ENCODE measurements at regions not wholly inside any gene's neighbourhood (a gene's known extent, or its start where the extent isn't known, plus 50 kb on each side); places are given as distances from the start of the nearest gene placed in this dataset.

- H3K9me3 ChIP-seq = no peaks in the 10 kb centered on the region
- DNase-seq (ENCODE audit: low spot score) = no peak
- ATAC-seq (ENCODE audit: insufficient number of reproducible peaks, low FRiP score, low read depth) = no peak
Observed at GRCh38 chr6:137683916-137684315, 183.1 kb upstream of the TNFAIP3 start.

DNA sequence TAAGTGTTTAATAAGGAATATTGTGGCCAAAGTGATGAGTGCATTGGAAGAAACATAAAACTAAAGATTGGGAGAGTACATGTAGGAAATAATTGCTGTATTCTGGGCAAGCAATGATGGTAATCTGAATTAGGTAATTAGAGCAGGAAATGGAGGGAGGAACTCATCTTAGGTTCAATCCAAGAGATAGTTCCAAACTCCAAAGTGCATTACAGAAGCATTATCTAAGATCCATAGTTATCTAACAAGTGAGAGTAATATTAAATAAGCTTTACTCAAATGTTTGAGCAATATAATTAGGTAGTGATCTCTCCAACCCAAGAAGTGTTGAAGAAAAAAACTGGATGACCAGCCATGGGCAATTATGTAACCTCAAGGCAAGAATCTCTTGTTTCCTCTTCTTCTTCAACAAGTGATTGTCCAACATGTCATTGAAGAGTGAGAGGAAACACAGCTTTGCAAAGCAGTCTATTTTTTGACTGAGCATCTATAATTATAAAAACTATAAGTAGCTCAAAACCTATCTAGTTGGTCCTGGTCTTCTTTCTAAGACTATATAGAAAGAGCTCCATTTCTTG, 181.2 kb upstream of the TNFAIP3 start:
- no peak overlapping the region for H3K4me3 ChIP-seq
- H3K27me3 ChIP-seq (replicated peaks; ENCODE audit: insufficient read depth) = no peaks in the 10 kb centered on the region
- no peaks in the 10 kb centered on the region for H3K4me1 ChIP-seq (ENCODE audit: control insufficient read depth in 1 of 2, low read depth in 2 of 2)
- DNase-seq (ENCODE audit: low spot score) (no peak), ATAC-seq (ENCODE audit: insufficient number of reproducible peaks, low FRiP score, low read depth) (no peak)
- H3K27ac ChIP-seq = no peak overlapping the region
- no peaks in the 10 kb centered on the region for H3K36me3 ChIP-seq
- H3K9me3 ChIP-seq = no peaks in the 10 kb centered on the region
- TF ChIP-seq, protein P1, sequence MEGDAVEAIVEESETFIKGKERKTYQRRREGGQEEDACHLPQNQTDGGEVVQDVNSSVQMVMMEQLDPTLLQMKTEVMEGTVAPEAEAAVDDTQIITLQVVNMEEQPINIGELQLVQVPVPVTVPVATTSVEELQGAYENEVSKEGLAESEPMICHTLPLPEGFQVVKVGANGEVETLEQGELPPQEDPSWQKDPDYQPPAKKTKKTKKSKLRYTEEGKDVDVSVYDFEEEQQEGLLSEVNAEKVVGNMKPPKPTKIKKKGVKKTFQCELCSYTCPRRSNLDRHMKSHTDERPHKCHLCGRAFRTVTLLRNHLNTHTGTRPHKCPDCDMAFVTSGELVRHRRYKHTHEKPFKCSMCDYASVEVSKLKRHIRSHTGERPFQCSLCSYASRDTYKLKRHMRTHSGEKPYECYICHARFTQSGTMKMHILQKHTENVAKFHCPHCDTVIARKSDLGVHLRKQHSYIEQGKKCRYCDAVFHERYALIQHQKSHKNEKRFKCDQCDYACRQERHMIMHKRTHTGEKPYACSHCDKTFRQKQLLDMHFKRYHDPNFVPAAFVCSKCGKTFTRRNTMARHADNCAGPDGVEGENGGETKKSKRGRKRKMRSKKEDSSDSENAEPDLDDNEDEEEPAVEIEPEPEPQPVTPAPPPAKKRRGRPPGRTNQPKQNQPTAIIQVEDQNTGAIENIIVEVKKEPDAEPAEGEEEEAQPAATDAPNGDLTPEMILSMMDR (IDR thresholded peaks at IDR 0.05) = no peak

More at GRCh38 chr6:137683916-137684315, 183.1 kb upstream of the TNFAIP3 start:
- Histone ChIP-seq H3K4me3 (no peak overlapping the region), H3K4me1 (ENCODE audit: control insufficient read depth in 1 of 2, low read depth in 2 of 2) (no peaks in the 10 kb centered on the region), H3K36me3 (no peaks in the 10 kb centered on the region), H3K27ac (no peak overlapping the region), H3K27me3 (replicated peaks; ENCODE audit: insufficient read depth) (no peaks in the 10 kb centered on the region)
- TF ChIP-seq, protein P1 (IDR thresholded peaks at IDR 0.05) = no peak

- no peak for ATAC-seq (ENCODE audit: insufficient number of reproducible peaks, low FRiP score, low read depth)
- H3K9me3 ChIP-seq = no peaks in the 10 kb centered on the region
- no peaks in the 10 kb centered on the region for H3K4me1 ChIP-seq (ENCODE audit: control insufficient read depth in 1 of 2, low read depth in 2 of 2)
- H3K36me3 ChIP-seq = no peaks in the 10 kb centered on the region
- TF ChIP-seq, protein P1 (IDR thresholded peaks at IDR 0.05) = no peak
- no peaks in the 10 kb centered on the region for H3K27me3 ChIP-seq (replicated peaks; ENCODE audit: insufficient read depth)
- no peak for DNase-seq (ENCODE audit: low spot score)
- no peak overlapping the region for H3K27ac ChIP-seq
- no peak overlapping the region for H3K4me3 ChIP-seq
Observed at GRCh38 chr6:137687818-137688217, 179.2 kb upstream of the TNFAIP3 start.

- Histone ChIP-seq H3K27ac (no peak overlapping the region), H3K36me3 (no peaks in the 10 kb centered on the region), H3K9me3 (no peaks in the 10 kb centered on the region), H3K27me3 (replicated peaks; ENCODE audit: insufficient read depth) (no peaks in the 10 kb centered on the region), H3K4me1 (ENCODE audit: control insufficient read depth in 1 of 2, low read depth in 2 of 2) (no peaks in the 10 kb centered on the region), H3K4me3 (no peak overlapping the region)
- DNase-seq (ENCODE audit: low spot score) = no peak
- TF ChIP-seq, protein P1 (IDR thresholded peaks at IDR 0.05) = no peak
- ATAC-seq (ENCODE audit: insufficient number of reproducible peaks, low FRiP score, low read depth) = no peak
Observed at GRCh38 chr6:137688230-137688971, 178.7 kb upstream of the TNFAIP3 start.

DNA sequence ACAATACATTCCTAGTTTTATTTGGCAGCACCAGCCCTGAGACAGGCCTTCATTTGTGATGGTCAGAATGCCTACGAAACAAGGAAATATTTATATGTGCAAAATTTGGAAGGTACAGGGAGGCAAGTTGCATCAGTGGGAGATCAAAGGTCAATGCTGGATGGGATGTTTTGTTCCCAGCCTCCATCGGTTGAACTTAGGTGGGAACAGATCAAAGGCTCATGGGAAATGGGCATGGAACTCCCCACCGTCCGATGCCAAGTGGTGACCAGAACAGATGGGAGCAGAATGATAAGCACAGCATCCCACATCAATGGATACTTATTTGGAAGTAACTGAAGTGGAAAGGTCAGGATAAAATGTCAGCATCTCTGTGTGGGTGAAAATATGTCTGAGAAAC, 177.7 kb upstream of the TNFAIP3 start:
- no peak overlapping the region for H3K27ac ChIP-seq
- H3K4me3 ChIP-seq = no peak overlapping the region
- TF ChIP-seq, protein P1 (IDR thresholded peaks at IDR 0.05) = no peak
- ATAC-seq (ENCODE audit: insufficient number of reproducible peaks, low FRiP score, low read depth) = no peak
- no peaks in the 10 kb centered on the region for H3K27me3 ChIP-seq (replicated peaks; ENCODE audit: insufficient read depth)
- H3K4me1 ChIP-seq (ENCODE audit: control insufficient read depth in 1 of 2, low read depth in 2 of 2) = no peaks in the 10 kb centered on the region
- no peaks in the 10 kb centered on the region for H3K36me3 ChIP-seq
- no peak for DNase-seq (ENCODE audit: low spot score)
- no peaks in the 10 kb centered on the region for H3K9me3 ChIP-seq

Measured in thoracic aorta (tissue), 2 donors.